GM23338 (cell line): ENCODE measurements at regions not wholly inside any gene's neighbourhood (a gene's known extent, or its start where the extent isn't known, plus 50 kb on each side); places are given as distances from the start of the nearest gene placed in this dataset.

ENCODE experiments used
- ATAC-seq: fragments of 200-7000 bp; cut with Tn5 transposase; 3 replicates; pipeline ENCODE4 v1.9.1; 2020
- DNase-seq: peaks from one replicate; pipeline ENCODE4 v3.0.0-alpha.2; 2015; ENCODE audit warnings: low spot score
- H2AFZ ChIP-seq: fragments of 200-600 bp; sonication (generic); 2 replicates; pipeline ENCODE4 v1.8.0; 2016; ENCODE audit warnings: antibody characterized with exemption, mild to moderate bottlenecking, moderate library complexity
- H3F3A ChIP-seq: fragments of 200-600 bp; sonication (generic); replicated peaks from 2 replicates; pipeline ENCODE4 v1.8.0; 2017; ENCODE audit warnings: antibody characterized with exemption, mixed run types, low read depth
- H3K27ac ChIP-seq: fragments of 200-600 bp; sonication (generic); 2 replicates; pipeline ENCODE4 v1.6.1; 2016; ENCODE audit warnings: low read depth
- H3K27me3 ChIP-seq: fragments of 200-600 bp; sonication (generic); 2 replicates; pipeline ENCODE4 v1.8.0; 2016; ENCODE audit warnings: mild to moderate bottlenecking, mixed run types, moderate library complexity; ENCODE audit not compliant: insufficient read depth
- H3K36me3 ChIP-seq: fragments of 200-600 bp; sonication (generic); 2 replicates; pipeline ENCODE4 v1.8.0; 2016; ENCODE audit warnings: mild to moderate bottlenecking; ENCODE audit not compliant: insufficient read depth
- H3K4me1 ChIP-seq: fragments of 200-600 bp; sonication (generic); 2 replicates; pipeline ENCODE4 v1.8.0; 2016; ENCODE audit warnings: mild to moderate bottlenecking, moderate library complexity; ENCODE audit not compliant: insufficient read depth
- H3K4me2 ChIP-seq: fragments of 200-600 bp; sonication (generic); 2 replicates; pipeline ENCODE4 v1.7.1; 2017; ENCODE audit warnings: mixed run types
- H3K4me3 ChIP-seq: fragments of 200-600 bp; sonication (generic); 2 replicates; pipeline ENCODE4 v1.6.1; 2016; ENCODE audit warnings: mixed run types
- H3K79me2 ChIP-seq: fragments of 200-600 bp; sonication (generic); replicated peaks from 2 replicates; pipeline ENCODE4 v1.8.0; 2017; ENCODE audit warnings: mild to moderate bottlenecking; ENCODE audit not compliant: insufficient read depth
- H3K9me2 ChIP-seq: fragments of 200-600 bp; sonication (generic); 2 replicates; pipeline ENCODE4 v1.8.0; 2017; ENCODE audit not compliant: insufficient read depth
- H4K20me1 ChIP-seq: fragments of 200-600 bp; sonication (generic); replicated peaks from 2 replicates; pipeline ENCODE4 v1.8.0; 2017; ENCODE audit warnings: mild to moderate bottlenecking; ENCODE audit not compliant: insufficient read depth
- H3K27ac Mint-ChIP-seq: 2 replicates; pipeline ENCODE4 v1.8.0; 2020; ENCODE audit warnings: inconsistent platforms, mild to moderate bottlenecking, moderate library complexity, mixed read lengths
- H3K27me3 Mint-ChIP-seq: 3 replicates; pipeline ENCODE4 v1.8.0; 2022; ENCODE audit warnings: low read depth, mild to moderate bottlenecking, moderate library complexity, mixed read lengths, inconsistent platforms; ENCODE audit not compliant: insufficient read depth, poor library complexity
- H3K36me3 Mint-ChIP-seq: 3 replicates; pipeline ENCODE4 v1.8.0; 2021; ENCODE audit warnings: low read depth, mild to moderate bottlenecking, inconsistent platforms, moderate library complexity, mixed read lengths
- H3K4me1 Mint-ChIP-seq: 3 replicates; pipeline ENCODE4 v1.8.0; 2020; ENCODE audit warnings: mild to moderate bottlenecking, inconsistent platforms, mixed read lengths
- H3K4me3 Mint-ChIP-seq: 3 replicates; pipeline ENCODE4 v1.8.0; 2021; ENCODE audit warnings: moderate library complexity, mild to moderate bottlenecking, inconsistent platforms, mixed read lengths
- H3K9me3 Mint-ChIP-seq: 3 replicates; pipeline ENCODE4 v1.8.0; 2020; ENCODE audit warnings: moderate library complexity, mild to moderate bottlenecking, inconsistent platforms, mixed read lengths
- CREB1 ChIP-seq: fragments of 250-450 bp; sonication (Bioruptor Pico); IDR thresholded peaks from 2 replicates; pipeline ENCODE4 v1.5.0; 2020; ENCODE audit warnings: low read depth, mild to moderate bottlenecking, moderate library complexity
- EZH2 ChIP-seq: fragments of 200-600 bp; sonication (generic); IDR thresholded peaks from one replicate; pipeline ENCODE4 v1.8.0; 2017; ENCODE audit warnings: antibody characterized with exemption, mild to moderate bottlenecking, low read depth; ENCODE audit not compliant: unreplicated experiment
- EZH2phosphoT487 ChIP-seq: fragments of 200-600 bp; sonication (generic); IDR thresholded peaks from one replicate; pipeline ENCODE4 v1.8.1; 2018; ENCODE audit warnings: antibody characterized with exemption; ENCODE audit not compliant: unreplicated experiment
- JUNB ChIP-seq: IDR thresholded peaks from one replicate; pipeline ENCODE4 v1.6.1; 2016; ENCODE audit warnings: antibody characterized with exemption; ENCODE audit not compliant: unreplicated experiment
- NANOG ChIP-seq: IDR thresholded peaks from 2 replicates; pipeline ENCODE4 v1.6.1; 2016; ENCODE audit warnings: antibody characterized with exemption, borderline replicate concordance
- POLR2AphosphoS5 ChIP-seq: IDR thresholded peaks from 2 replicates; pipeline ENCODE4 v1.6.1; 2016; ENCODE audit warnings: antibody characterized with exemption, low read depth
- STAT1 ChIP-seq: IDR thresholded peaks from one replicate; pipeline ENCODE4 v1.6.1; 2016; ENCODE audit warnings: antibody characterized with exemption; ENCODE audit not compliant: unreplicated experiment
- ZNF114 ChIP-seq: fragments of 250-450 bp; sonication (Bioruptor Pico); IDR thresholded peaks from 2 replicates; pipeline ENCODE4 v1.5.0; 2020; ENCODE audit warnings: mild to moderate bottlenecking, moderate library complexity
- ZNF331 ChIP-seq: fragments of 250-450 bp; sonication (Bioruptor Pico); IDR thresholded peaks from 2 replicates; pipeline ENCODE4 v1.5.0; 2020; ENCODE audit warnings: low read depth, mild to moderate bottlenecking, moderate library complexity
- TF ChIP-seq, protein P1 (sequence below): IDR thresholded peaks from 2 replicates; pipeline ENCODE4 v1.6.1; 2016; ENCODE audit warnings: antibody characterized with exemption
- TF ChIP-seq, protein P2 (sequence below): IDR thresholded peaks from one replicate; pipeline ENCODE4 v1.6.1; 2018; ENCODE audit warnings: antibody characterized with exemption; ENCODE audit not compliant: unreplicated experiment
- TF ChIP-seq, protein P3 (sequence below): fragments of 250-450 bp; sonication (Bioruptor Pico); IDR thresholded peaks from 2 replicates; pipeline ENCODE4 v1.5.0; 2020; ENCODE audit warnings: mild to moderate bottlenecking, moderate library complexity
- TF ChIP-seq, protein P4 (sequence below), 2 experiments: fragments of 200-600 bp in 1 of 2; sonication (generic) in 1 of 2; conservative IDR thresholded peaks; 2 replicates each; pipeline versions ENCODE4 v1.5.1 to v1.6.1; 2016 to 2017; ENCODE audit warnings: antibody characterized with exemption in 2 of 2, low read depth in 2 of 2, mild to moderate bottlenecking in 2 of 2, moderate library complexity in 1 of 2

DNA sequence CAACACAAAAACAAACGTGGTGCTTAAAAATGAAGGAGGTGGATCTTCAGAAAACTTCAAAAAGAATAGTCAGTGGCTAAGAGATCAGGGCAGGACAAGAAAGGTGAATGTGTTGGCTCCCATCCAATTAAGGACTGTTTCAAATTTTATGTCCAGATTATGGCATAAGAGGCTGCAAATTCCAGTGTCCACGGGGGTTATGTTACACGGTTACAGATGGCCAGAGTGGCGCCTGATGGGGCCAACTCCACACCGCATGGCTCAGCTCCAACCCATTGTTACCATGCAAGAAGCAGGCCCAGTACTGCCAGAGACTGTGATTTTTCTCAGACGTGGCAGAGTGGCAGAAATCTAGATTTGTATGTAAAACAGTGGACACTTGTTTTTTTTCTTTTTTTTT lies 168.4 kb upstream of the TENM3 start:
- Histone ChIP-seq H3K4me3 (no peak overlapping the region), H3K9me2 (0 out of 2 replicates have a peak, but pooled peaks cover 13% of the 10 kb centered on the region), H3K27me3 (no peaks in the 10 kb centered on the region), H3F3A (no peaks in the 10 kb centered on the region), H4K20me1 (no peaks in the 10 kb centered on the region), H3K27ac (no peak overlapping the region), H3K4me1 (no peaks in the 10 kb centered on the region), H3K79me2 (no peaks in the 10 kb centered on the region), H3K4me2 (no peak overlapping the region), H3K36me3 (0 out of 2 replicates have a peak, but pooled peaks cover 4% of the 10 kb centered on the region), H2AFZ (peak overlapping the region; percentile 66; the same call in 1 of the 2 replicates)
- DNase-seq: no peak
- no peak for ATAC-seq
- peaks cover 10% of the 10 kb centered on the region; the same call in 2 of the 3 replicates for H3K9me3 Mint-ChIP-seq
- H3K4me3 Mint-ChIP-seq: no peak overlapping the region
- H3K4me1 Mint-ChIP-seq: peaks cover under 1% of the 10 kb centered on the region
- no peak overlapping the region for H3K27ac Mint-ChIP-seq
- peaks cover 6% of the 10 kb centered on the region for H3K27me3 Mint-ChIP-seq
- TF ChIP-seq, protein P1, sequence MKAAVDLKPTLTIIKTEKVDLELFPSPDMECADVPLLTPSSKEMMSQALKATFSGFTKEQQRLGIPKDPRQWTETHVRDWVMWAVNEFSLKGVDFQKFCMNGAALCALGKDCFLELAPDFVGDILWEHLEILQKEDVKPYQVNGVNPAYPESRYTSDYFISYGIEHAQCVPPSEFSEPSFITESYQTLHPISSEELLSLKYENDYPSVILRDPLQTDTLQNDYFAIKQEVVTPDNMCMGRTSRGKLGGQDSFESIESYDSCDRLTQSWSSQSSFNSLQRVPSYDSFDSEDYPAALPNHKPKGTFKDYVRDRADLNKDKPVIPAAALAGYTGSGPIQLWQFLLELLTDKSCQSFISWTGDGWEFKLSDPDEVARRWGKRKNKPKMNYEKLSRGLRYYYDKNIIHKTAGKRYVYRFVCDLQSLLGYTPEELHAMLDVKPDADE: no peak
- TF ChIP-seq NANOG (no peak), ZNF331 (no peak), EZH2phosphoT487 (no peak), CREB1 (CRISPR knock-in tag) (no peak), STAT1 (no peak), JUNB (no peak), EZH2 (no peak), POLR2AphosphoS5 (no peak), ZNF114 (CRISPR knock-in tag) (no peak)
- TF ChIP-seq, protein P2, sequence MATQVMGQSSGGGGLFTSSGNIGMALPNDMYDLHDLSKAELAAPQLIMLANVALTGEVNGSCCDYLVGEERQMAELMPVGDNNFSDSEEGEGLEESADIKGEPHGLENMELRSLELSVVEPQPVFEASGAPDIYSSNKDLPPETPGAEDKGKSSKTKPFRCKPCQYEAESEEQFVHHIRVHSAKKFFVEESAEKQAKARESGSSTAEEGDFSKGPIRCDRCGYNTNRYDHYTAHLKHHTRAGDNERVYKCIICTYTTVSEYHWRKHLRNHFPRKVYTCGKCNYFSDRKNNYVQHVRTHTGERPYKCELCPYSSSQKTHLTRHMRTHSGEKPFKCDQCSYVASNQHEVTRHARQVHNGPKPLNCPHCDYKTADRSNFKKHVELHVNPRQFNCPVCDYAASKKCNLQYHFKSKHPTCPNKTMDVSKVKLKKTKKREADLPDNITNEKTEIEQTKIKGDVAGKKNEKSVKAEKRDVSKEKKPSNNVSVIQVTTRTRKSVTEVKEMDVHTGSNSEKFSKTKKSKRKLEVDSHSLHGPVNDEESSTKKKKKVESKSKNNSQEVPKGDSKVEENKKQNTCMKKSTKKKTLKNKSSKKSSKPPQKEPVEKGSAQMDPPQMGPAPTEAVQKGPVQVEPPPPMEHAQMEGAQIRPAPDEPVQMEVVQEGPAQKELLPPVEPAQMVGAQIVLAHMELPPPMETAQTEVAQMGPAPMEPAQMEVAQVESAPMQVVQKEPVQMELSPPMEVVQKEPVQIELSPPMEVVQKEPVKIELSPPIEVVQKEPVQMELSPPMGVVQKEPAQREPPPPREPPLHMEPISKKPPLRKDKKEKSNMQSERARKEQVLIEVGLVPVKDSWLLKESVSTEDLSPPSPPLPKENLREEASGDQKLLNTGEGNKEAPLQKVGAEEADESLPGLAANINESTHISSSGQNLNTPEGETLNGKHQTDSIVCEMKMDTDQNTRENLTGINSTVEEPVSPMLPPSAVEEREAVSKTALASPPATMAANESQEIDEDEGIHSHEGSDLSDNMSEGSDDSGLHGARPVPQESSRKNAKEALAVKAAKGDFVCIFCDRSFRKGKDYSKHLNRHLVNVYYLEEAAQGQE: no peak
- TF ChIP-seq, protein P3, sequence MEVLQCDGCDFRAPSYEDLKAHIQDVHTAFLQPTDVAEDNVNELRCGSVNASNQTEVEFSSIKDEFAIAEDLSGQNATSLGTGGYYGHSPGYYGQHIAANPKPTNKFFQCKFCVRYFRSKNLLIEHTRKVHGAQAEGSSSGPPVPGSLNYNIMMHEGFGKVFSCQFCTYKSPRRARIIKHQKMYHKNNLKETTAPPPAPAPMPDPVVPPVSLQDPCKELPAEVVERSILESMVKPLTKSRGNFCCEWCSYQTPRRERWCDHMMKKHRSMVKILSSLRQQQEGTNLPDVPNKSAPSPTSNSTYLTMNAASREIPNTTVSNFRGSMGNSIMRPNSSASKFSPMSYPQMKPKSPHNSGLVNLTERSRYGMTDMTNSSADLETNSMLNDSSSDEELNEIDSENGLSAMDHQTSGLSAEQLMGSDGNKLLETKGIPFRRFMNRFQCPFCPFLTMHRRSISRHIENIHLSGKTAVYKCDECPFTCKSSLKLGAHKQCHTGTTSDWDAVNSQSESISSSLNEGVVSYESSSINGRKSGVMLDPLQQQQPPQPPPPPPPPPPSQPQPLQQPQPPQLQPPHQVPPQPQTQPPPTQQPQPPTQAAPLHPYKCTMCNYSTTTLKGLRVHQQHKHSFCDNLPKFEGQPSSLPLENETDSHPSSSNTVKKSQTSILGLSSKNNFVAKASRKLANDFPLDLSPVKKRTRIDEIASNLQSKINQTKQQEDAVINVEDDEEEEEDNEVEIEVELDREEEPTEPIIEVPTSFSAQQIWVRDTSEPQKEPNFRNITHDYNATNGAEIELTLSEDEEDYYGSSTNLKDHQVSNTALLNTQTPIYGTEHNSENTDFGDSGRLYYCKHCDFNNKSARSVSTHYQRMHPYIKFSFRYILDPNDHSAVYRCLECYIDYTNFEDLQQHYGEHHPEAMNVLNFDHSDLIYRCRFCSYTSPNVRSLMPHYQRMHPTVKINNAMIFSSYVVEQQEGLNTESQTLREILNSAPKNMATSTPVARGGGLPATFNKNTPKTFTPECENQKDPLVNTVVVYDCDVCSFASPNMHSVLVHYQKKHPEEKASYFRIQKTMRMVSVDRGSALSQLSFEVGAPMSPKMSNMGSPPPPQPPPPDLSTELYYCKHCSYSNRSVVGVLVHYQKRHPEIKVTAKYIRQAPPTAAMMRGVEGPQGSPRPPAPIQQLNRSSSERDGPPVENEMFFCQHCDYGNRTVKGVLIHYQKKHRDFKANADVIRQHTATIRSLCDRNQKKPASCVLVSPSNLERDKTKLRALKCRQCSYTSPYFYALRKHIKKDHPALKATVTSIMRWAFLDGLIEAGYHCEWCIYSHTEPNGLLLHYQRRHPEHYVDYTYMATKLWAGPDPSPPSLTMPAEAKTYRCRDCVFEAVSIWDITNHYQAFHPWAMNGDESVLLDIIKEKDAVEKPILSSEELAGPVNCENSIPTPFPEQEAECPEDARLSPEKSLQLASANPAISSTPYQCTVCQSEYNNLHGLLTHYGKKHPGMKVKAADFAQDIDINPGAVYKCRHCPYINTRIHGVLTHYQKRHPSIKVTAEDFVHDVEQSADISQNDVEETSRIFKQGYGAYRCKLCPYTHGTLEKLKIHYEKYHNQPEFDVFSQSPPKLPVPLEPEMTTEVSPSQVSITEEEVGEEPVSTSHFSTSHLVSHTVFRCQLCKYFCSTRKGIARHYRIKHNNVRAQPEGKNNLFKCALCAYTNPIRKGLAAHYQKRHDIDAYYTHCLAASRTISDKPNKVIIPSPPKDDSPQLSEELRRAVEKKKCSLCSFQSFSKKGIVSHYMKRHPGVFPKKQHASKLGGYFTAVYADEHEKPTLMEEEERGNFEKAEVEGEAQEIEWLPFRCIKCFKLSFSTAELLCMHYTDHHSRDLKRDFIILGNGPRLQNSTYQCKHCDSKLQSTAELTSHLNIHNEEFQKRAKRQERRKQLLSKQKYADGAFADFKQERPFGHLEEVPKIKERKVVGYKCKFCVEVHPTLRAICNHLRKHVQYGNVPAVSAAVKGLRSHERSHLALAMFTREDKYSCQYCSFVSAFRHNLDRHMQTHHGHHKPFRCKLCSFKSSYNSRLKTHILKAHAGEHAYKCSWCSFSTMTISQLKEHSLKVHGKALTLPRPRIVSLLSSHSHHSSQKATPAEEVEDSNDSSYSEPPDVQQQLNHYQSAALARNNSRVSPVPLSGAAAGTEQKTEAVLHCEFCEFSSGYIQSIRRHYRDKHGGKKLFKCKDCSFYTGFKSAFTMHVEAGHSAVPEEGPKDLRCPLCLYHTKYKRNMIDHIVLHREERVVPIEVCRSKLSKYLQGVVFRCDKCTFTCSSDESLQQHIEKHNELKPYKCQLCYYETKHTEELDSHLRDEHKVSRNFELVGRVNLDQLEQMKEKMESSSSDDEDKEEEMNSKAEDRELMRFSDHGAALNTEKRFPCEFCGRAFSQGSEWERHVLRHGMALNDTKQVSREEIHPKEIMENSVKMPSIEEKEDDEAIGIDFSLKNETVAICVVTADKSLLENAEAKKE (CRISPR knock-in tag): no peak
- TF ChIP-seq, protein P4, sequence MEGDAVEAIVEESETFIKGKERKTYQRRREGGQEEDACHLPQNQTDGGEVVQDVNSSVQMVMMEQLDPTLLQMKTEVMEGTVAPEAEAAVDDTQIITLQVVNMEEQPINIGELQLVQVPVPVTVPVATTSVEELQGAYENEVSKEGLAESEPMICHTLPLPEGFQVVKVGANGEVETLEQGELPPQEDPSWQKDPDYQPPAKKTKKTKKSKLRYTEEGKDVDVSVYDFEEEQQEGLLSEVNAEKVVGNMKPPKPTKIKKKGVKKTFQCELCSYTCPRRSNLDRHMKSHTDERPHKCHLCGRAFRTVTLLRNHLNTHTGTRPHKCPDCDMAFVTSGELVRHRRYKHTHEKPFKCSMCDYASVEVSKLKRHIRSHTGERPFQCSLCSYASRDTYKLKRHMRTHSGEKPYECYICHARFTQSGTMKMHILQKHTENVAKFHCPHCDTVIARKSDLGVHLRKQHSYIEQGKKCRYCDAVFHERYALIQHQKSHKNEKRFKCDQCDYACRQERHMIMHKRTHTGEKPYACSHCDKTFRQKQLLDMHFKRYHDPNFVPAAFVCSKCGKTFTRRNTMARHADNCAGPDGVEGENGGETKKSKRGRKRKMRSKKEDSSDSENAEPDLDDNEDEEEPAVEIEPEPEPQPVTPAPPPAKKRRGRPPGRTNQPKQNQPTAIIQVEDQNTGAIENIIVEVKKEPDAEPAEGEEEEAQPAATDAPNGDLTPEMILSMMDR (conservative IDR thresholded peaks at IDR 0.05; ENCODE audit: low read depth in 2 of 2): no peak
- peaks cover 27% of the 10 kb centered on the region for H3K36me3 Mint-ChIP-seq
